Liver (tissue), 8 donors: ENCODE measurements at regions not wholly inside any gene's neighbourhood (a gene's known extent, or its start where the extent isn't known, plus 50 kb on each side); places are given as distances from the start of the nearest gene placed in this dataset.

Experiments
- DNase-seq: peaks from one replicate; pipeline ENCODE4 v3.0.0-alpha.2; 2017; ENCODE audit warnings: low spot score
- H3K27ac ChIP-seq, 2 donors: one replicate each; pipeline ENCODE4 v1.7.0; 2013; ENCODE audit warnings: inconsistent platforms in 2 of 2, low read length in 2 of 2, control low read depth in 1 of 2, low read depth in 1 of 2, mild to moderate bottlenecking in 1 of 2
- H3K27me3 ChIP-seq, 4 donors: one replicate each; pipeline versions ENCODE4 v1.6.1 to v1.7.0; 2013; ENCODE audit warnings: low read length in 3 of 4, inconsistent platforms in 1 of 4, mild to moderate bottlenecking in 1 of 4, moderate library complexity in 1 of 4; ENCODE audit not compliant: control insufficient read depth in 4 of 4, insufficient read depth in 4 of 4
- H3K36me3 ChIP-seq, 4 donors: one replicate each; pipeline versions ENCODE4 v1.6.1 to v1.7.0; 2013; ENCODE audit warnings: low read length in 3 of 4, mild to moderate bottlenecking in 3 of 4, low read depth in 1 of 4, moderate library complexity in 1 of 4; ENCODE audit not compliant: control insufficient read depth in 4 of 4, insufficient read depth in 3 of 4
- H3K4me1 ChIP-seq, 4 donors: one replicate each; pipeline versions ENCODE4 v1.6.1 to v1.7.0; 2013; ENCODE audit warnings: low read length in 3 of 4, mild to moderate bottlenecking in 3 of 4, moderate library complexity in 1 of 4; ENCODE audit not compliant: control insufficient read depth in 4 of 4, insufficient read depth in 4 of 4
- H3K4me3 ChIP-seq, 3 donors: one replicate each; pipeline versions ENCODE4 v1.6.1 to v1.7.0; 2013; ENCODE audit warnings: low read length in 3 of 3, control low read depth in 1 of 3, low read depth in 1 of 3, mild to moderate bottlenecking in 1 of 3
- H3K9ac ChIP-seq, 2 donors: one replicate each; pipeline ENCODE4 v1.7.0; 2013; ENCODE audit warnings: low read length in 2 of 2, mild to moderate bottlenecking in 2 of 2, moderate library complexity in 2 of 2, control low read depth in 1 of 2, low read depth in 1 of 2
- H3K9me3 ChIP-seq, 4 donors: one replicate each; pipeline versions ENCODE4 v1.6.1 to v1.7.0; 2013; ENCODE audit warnings: low read length in 3 of 4; ENCODE audit not compliant: control insufficient read depth in 4 of 4
- EGR1 ChIP-seq, 2 donors: IDR thresholded peaks; 2 replicates each; pipeline ENCODE4 v1.6.1; 2016 to 2018; ENCODE audit warnings: antibody characterized with exemption in 2 of 2, low read depth in 2 of 2
- FOXA1 ChIP-seq: IDR thresholded peaks from 2 replicates; pipeline ENCODE4 v1.6.1; 2016; ENCODE audit warnings: antibody characterized with exemption
- FOXA2 ChIP-seq: IDR thresholded peaks from 2 replicates; pipeline ENCODE4 v1.6.1; 2016; ENCODE audit warnings: antibody characterized with exemption
- GABPA ChIP-seq, 2 donors: IDR thresholded peaks in 1 of 2; conservative IDR thresholded peaks in 1 of 2; 2 replicates each; pipeline ENCODE4 v1.6.1; 2016; ENCODE audit warnings: antibody characterized with exemption in 2 of 2, mild to moderate bottlenecking in 1 of 2, moderate library complexity in 1 of 2
- HNF4A ChIP-seq, 2 donors: conservative IDR thresholded peaks; 2 replicates each; pipeline ENCODE4 v1.6.1; 2016; ENCODE audit warnings: antibody characterized with exemption in 2 of 2, mild to moderate bottlenecking in 2 of 2
- JUND ChIP-seq, 2 donors: IDR thresholded peaks; 2 replicates each; pipeline ENCODE4 v1.6.1; 2016; ENCODE audit warnings: antibody characterized with exemption in 2 of 2
- RAD21 ChIP-seq, 2 donors: IDR thresholded peaks; 2 replicates each; pipeline ENCODE4 v1.6.1; 2016; ENCODE audit warnings: antibody characterized with exemption in 2 of 2, mild to moderate bottlenecking in 2 of 2
- SP1 ChIP-seq: IDR thresholded peaks from 2 replicates; pipeline ENCODE4 v1.6.1; 2018; ENCODE audit warnings: antibody characterized with exemption, mild to moderate bottlenecking
- TAF1 ChIP-seq: conservative IDR thresholded peaks from 2 replicates; pipeline ENCODE4 v1.6.1; 2016; ENCODE audit warnings: antibody characterized with exemption, mild to moderate bottlenecking
- YY1 ChIP-seq: IDR thresholded peaks from 2 replicates; pipeline ENCODE4 v1.6.1; 2016; ENCODE audit warnings: antibody characterized with exemption, mild to moderate bottlenecking
- WGBS: extraction: QIAGEN DNeasy Blood & Tissue Kit; methylation state at CpG from one replicate; pipeline ENCODE4 v1.1.7; 2013; 5-methylcytosine and 5-hydroxymethylcytosine counted together
- TF ChIP-seq, protein P1 (sequence below): IDR thresholded peaks from 2 replicates; pipeline ENCODE4 v1.6.1; 2016; ENCODE audit warnings: antibody characterized with exemption
- TF ChIP-seq, protein P2 (sequence below): IDR thresholded peaks from 2 replicates; pipeline ENCODE4 v1.6.1; 2016; ENCODE audit warnings: antibody characterized with exemption
- TF ChIP-seq, protein P3 (sequence below): IDR thresholded peaks from 2 replicates; pipeline ENCODE4 v1.6.1; 2016; ENCODE audit warnings: antibody characterized with exemption, mild to moderate bottlenecking
- TF ChIP-seq, protein P4 (sequence below): fragments of 150-350 bp; IDR thresholded peaks from 2 replicates; pipeline ENCODE4 v1.5.1; 2017; ENCODE audit warnings: improper control_type of control experiment, low read depth, low read length; ENCODE audit not compliant: missing input control
- TF ChIP-seq, protein P5 (sequence below): IDR thresholded peaks from 2 replicates; pipeline ENCODE4 v1.6.1; 2016; ENCODE audit warnings: antibody characterized with exemption
- donor health status: healthy.
- donor health status: healthy.
- donor health status: healthy.
- donor health status: healthy.
- donor health status: healthy.

DNA sequence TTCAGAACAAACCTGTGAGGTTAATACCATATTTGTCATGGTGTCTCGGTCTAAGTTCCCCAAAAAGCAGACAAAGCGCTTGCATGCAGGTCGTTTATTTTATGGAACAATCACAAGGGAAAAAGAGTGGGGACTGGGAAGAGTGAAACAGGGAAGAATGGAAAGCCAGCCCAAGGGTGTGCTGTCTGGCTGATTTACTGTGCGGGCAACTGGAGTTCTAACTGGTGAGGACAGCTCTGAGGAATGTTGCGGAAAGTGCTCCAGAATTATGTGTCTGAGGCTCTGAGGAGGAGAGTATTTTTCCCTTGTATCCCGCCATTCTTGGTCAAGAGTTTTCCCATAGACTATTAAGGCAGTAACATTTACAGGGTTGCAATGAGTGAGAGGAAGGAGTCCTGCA lies 465.4 kb downstream of the RMST start:
- no peak for DNase-seq
- H3K27me3 ChIP-seq = peaks cover 0 to 2% (median 0%) of the 10 kb centered on the region in 4 donors
- H3K9me3 ChIP-seq = no peaks in the 10 kb centered on the region
- no peaks in the 10 kb centered on the region for H3K4me1 ChIP-seq
- WGBS = 82% methylated on average over 6 of the region's 6 CpGs
- no peak overlapping the region for H3K4me3 ChIP-seq
- H3K9ac ChIP-seq = no peak overlapping the region
- no peaks in the 10 kb centered on the region for H3K36me3 ChIP-seq
- TF ChIP-seq YY1 = no peak
- TF ChIP-seq, protein P1, sequence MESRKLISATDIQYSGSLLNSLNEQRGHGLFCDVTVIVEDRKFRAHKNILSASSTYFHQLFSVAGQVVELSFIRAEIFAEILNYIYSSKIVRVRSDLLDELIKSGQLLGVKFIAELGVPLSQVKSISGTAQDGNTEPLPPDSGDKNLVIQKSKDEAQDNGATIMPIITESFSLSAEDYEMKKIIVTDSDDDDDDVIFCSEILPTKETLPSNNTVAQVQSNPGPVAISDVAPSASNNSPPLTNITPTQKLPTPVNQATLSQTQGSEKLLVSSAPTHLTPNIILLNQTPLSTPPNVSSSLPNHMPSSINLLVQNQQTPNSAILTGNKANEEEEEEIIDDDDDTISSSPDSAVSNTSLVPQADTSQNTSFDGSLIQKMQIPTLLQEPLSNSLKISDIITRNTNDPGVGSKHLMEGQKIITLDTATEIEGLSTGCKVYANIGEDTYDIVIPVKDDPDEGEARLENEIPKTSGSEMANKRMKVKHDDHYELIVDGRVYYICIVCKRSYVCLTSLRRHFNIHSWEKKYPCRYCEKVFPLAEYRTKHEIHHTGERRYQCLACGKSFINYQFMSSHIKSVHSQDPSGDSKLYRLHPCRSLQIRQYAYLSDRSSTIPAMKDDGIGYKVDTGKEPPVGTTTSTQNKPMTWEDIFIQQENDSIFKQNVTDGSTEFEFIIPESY = no peak
- TF ChIP-seq, protein P2, sequence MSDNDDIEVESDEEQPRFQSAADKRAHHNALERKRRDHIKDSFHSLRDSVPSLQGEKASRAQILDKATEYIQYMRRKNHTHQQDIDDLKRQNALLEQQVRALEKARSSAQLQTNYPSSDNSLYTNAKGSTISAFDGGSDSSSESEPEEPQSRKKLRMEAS = no peak
- no peak for TF ChIP-seq TAF1
- TF ChIP-seq, protein P3, sequence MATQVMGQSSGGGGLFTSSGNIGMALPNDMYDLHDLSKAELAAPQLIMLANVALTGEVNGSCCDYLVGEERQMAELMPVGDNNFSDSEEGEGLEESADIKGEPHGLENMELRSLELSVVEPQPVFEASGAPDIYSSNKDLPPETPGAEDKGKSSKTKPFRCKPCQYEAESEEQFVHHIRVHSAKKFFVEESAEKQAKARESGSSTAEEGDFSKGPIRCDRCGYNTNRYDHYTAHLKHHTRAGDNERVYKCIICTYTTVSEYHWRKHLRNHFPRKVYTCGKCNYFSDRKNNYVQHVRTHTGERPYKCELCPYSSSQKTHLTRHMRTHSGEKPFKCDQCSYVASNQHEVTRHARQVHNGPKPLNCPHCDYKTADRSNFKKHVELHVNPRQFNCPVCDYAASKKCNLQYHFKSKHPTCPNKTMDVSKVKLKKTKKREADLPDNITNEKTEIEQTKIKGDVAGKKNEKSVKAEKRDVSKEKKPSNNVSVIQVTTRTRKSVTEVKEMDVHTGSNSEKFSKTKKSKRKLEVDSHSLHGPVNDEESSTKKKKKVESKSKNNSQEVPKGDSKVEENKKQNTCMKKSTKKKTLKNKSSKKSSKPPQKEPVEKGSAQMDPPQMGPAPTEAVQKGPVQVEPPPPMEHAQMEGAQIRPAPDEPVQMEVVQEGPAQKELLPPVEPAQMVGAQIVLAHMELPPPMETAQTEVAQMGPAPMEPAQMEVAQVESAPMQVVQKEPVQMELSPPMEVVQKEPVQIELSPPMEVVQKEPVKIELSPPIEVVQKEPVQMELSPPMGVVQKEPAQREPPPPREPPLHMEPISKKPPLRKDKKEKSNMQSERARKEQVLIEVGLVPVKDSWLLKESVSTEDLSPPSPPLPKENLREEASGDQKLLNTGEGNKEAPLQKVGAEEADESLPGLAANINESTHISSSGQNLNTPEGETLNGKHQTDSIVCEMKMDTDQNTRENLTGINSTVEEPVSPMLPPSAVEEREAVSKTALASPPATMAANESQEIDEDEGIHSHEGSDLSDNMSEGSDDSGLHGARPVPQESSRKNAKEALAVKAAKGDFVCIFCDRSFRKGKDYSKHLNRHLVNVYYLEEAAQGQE = no peak
- no peak for TF ChIP-seq SP1
- TF ChIP-seq, protein P4, sequence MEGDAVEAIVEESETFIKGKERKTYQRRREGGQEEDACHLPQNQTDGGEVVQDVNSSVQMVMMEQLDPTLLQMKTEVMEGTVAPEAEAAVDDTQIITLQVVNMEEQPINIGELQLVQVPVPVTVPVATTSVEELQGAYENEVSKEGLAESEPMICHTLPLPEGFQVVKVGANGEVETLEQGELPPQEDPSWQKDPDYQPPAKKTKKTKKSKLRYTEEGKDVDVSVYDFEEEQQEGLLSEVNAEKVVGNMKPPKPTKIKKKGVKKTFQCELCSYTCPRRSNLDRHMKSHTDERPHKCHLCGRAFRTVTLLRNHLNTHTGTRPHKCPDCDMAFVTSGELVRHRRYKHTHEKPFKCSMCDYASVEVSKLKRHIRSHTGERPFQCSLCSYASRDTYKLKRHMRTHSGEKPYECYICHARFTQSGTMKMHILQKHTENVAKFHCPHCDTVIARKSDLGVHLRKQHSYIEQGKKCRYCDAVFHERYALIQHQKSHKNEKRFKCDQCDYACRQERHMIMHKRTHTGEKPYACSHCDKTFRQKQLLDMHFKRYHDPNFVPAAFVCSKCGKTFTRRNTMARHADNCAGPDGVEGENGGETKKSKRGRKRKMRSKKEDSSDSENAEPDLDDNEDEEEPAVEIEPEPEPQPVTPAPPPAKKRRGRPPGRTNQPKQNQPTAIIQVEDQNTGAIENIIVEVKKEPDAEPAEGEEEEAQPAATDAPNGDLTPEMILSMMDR = no peak
- TF ChIP-seq HNF4A (conservative IDR thresholded peaks at IDR 0.05) = no peak
- TF ChIP-seq FOXA1 = no peak
- TF ChIP-seq GABPA (IDR thresholded peaks at IDR 0.05 in 1 of 2, conservative IDR thresholded peaks at IDR 0.05 in 1 of 2) = no peak
- TF ChIP-seq JUND (IDR thresholded peaks at IDR 0.05) = no peak
- no peak for TF ChIP-seq RAD21 (IDR thresholded peaks at IDR 0.05)
- no peak overlapping the region for H3K27ac ChIP-seq

DNA sequence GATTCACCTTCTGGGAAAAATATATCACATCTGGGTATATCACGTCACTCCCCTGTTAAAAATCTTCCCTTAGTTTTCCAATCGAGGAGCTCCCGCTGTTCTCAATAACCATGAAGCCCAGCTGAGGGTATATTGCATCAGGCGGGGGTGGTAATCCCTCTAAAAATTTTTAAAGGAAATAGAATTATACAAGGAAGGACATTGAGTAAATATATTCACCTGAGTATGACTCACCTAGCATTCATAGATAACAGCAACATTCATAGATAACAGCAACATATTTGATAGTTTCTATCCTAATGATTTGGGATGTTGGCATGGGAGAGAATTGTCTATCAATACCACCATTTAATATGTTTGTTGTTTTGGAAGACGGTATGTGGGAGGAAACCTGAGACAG lies 473.6 kb downstream of the RMST start:
- no peak overlapping the region for H3K9ac ChIP-seq
- H3K4me3 ChIP-seq = no peak overlapping the region
- H3K4me1 ChIP-seq = no peaks in the 10 kb centered on the region
- no peaks in the 10 kb centered on the region for H3K36me3 ChIP-seq
- H3K27ac ChIP-seq = no peak overlapping the region
- DNase-seq = no peak
- WGBS = 64% methylated on average over 5 of the region's 5 CpGs
- no peaks in the 10 kb centered on the region for H3K27me3 ChIP-seq
- H3K9me3 ChIP-seq = peaks cover 0 to 2% (median 0%) of the 10 kb centered on the region in 4 donors
- TF ChIP-seq TAF1 = no peak
- TF ChIP-seq GABPA (IDR thresholded peaks at IDR 0.05 in 1 of 2, conservative IDR thresholded peaks at IDR 0.05 in 1 of 2) = no peak
- TF ChIP-seq RAD21 (IDR thresholded peaks at IDR 0.05) = no peak
- TF ChIP-seq, protein P5, sequence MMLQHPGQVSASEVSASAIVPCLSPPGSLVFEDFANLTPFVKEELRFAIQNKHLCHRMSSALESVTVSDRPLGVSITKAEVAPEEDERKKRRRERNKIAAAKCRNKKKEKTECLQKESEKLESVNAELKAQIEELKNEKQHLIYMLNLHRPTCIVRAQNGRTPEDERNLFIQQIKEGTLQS = no peak
- TF ChIP-seq EGR1 (IDR thresholded peaks at IDR 0.05; ENCODE audit: low read depth in 2 of 2) = no peak
- TF ChIP-seq, protein P4 = no peak
- TF ChIP-seq, protein P3 = no peak
- TF ChIP-seq HNF4A (conservative IDR thresholded peaks at IDR 0.05) = no peak
- no peak for TF ChIP-seq FOXA2
- TF ChIP-seq, protein P1 = no peak
